HG03095 (cell line): ENCODE measurements at regions not wholly inside any gene's neighbourhood (a gene's known extent, or its start where the extent isn't known, plus 50 kb on each side); places are given as distances from the start of the nearest gene placed in this dataset.
"Not testable (repeated sequence)": the region's sequence is repeated elsewhere in the genome, so short reads cannot be mapped to it uniquely, and the experiment has no call there.

Experiments used
- ATAC-seq: cut with Tn5 transposase; IDR thresholded peaks from one replicate; pipeline ENCODE4 v1.9.1; 2021; ENCODE audit warnings: moderate library complexity; ENCODE audit not compliant: unreplicated experiment

- no peak for ATAC-seq
Observed at GRCh38 chr11:95412074-95412473, 181.1 kb upstream of the SESN3 start.

- not testable (repeated sequence) for ATAC-seq
Observed at GRCh38 chr11:95410707-95411106, 179.7 kb upstream of the SESN3 start.

- no peak for ATAC-seq
Observed at GRCh38 chr11:95406271-95406670, 175.3 kb upstream of the SESN3 start.

- no peak for ATAC-seq
Observed at GRCh38 chr11:95404370-95404769, 173.4 kb upstream of the SESN3 start.

- ATAC-seq = no peak
Observed at GRCh38 chr11:95398437-95399112, 167.6 kb upstream of the SESN3 start.

GRCh38 chr11:95392644-95393043 is 161.6 kb upstream of the SESN3 start:
- ATAC-seq = no peak

GRCh38 chr11:95389427-95389826 is 158.4 kb upstream of the SESN3 start:
- ATAC-seq = no peak

GRCh38 chr11:95388086-95388485 is 157.1 kb upstream of the SESN3 start:
- no peak for ATAC-seq

GRCh38 chr11:95387325-95387724 is 156.3 kb upstream of the SESN3 start:
- ATAC-seq = no peak

- no peak for ATAC-seq
Observed at GRCh38 chr11:95385577-95385976, 154.6 kb upstream of the SESN3 start.

- no peak for ATAC-seq
Observed at GRCh38 chr11:95379479-95379878, 148.5 kb upstream of the SESN3 start.

- no peak for ATAC-seq
Observed at GRCh38 chr11:95378789-95379188, 147.8 kb upstream of the SESN3 start.

GRCh38 chr11:95378111-95378510 is 147.1 kb upstream of the SESN3 start:
- ATAC-seq = no peak

GRCh38 chr11:95375886-95376285 is 144.9 kb upstream of the SESN3 start:
- ATAC-seq = no peak

- ATAC-seq = no peak
Observed at GRCh38 chr11:95375451-95375850, 144.4 kb upstream of the SESN3 start.

GRCh38 chr11:95374105-95374504 is 143.1 kb upstream of the SESN3 start:
- ATAC-seq = no peak

GRCh38 chr11:95373241-95373640 is 142.2 kb upstream of the SESN3 start:
- no peak for ATAC-seq

GRCh38 chr11:95372097-95372656 is 141.2 kb upstream of the SESN3 start:
- no peak for ATAC-seq

GRCh38 chr11:95371153-95371552 is 140.2 kb upstream of the SESN3 start:
- no peak for ATAC-seq

GRCh38 chr11:95367726-95368125 is 136.7 kb upstream of the SESN3 start:
- ATAC-seq = no peak

GRCh38 chr11:95365348-95365747 is 134.3 kb upstream of the SESN3 start:
- no peak for ATAC-seq

- no peak for ATAC-seq
Observed at GRCh38 chr11:95364324-95365295, 133.6 kb upstream of the SESN3 start.
